Endodermal cell (in vitro differentiated cells): ENCODE measurements at regions not wholly inside any gene's neighbourhood (a gene's known extent, or its start where the extent isn't known, plus 50 kb on each side); places are given as distances from the start of the nearest gene placed in this dataset.

Source experiments
- DNase-seq: peaks from one replicate; pipeline ENCODE4 v3.0.0-alpha.2; 2017
- H3K27ac ChIP-seq: 2 replicates; pipeline ENCODE4 v1.5.1; 2013; ENCODE audit warnings: mild to moderate bottlenecking, low read depth, low read length, moderate library complexity
- H3K27me3 ChIP-seq: 2 replicates; pipeline ENCODE4 v1.6.1; 2013; ENCODE audit warnings: mild to moderate bottlenecking, low read length, moderate library complexity; ENCODE audit not compliant: insufficient read depth, control insufficient read depth, poor library complexity, severe bottlenecking
- H3K36me3 ChIP-seq: 2 replicates; pipeline ENCODE4 v1.7.0; 2013; ENCODE audit warnings: mild to moderate bottlenecking, low read length, moderate library complexity; ENCODE audit not compliant: control insufficient read depth, insufficient read depth
- H3K4me1 ChIP-seq: one replicate; pipeline ENCODE4 v1.7.0; 2013; ENCODE audit warnings: low read length; ENCODE audit not compliant: control insufficient read depth, insufficient read depth
- H3K4me3 ChIP-seq: 2 replicates; pipeline ENCODE4 v1.5.1; 2013; ENCODE audit warnings: mild to moderate bottlenecking, low read length, moderate library complexity
- H3K9ac ChIP-seq: 2 replicates; pipeline ENCODE4 v1.6.1; 2013; ENCODE audit warnings: mild to moderate bottlenecking, low read length, moderate library complexity; ENCODE audit not compliant: poor library complexity, severe bottlenecking; ENCODE audit errors: extremely low read depth
- H3K9me3 ChIP-seq: 2 replicates; pipeline ENCODE4 v1.6.1; 2013; ENCODE audit warnings: mild to moderate bottlenecking, low read length, moderate library complexity; ENCODE audit not compliant: control insufficient read depth
- H3K27ac Mint-ChIP-seq: 2 replicates; pipeline ENCODE4 v1.8.0; 2020; ENCODE audit warnings: mixed read lengths
- H3K27me3 Mint-ChIP-seq: 2 replicates; pipeline ENCODE4 v1.8.0; 2021; ENCODE audit warnings: mild to moderate bottlenecking, mixed read lengths; ENCODE audit not compliant: insufficient read depth
- H3K36me3 Mint-ChIP-seq: 2 replicates; pipeline ENCODE4 v1.8.0; 2020; ENCODE audit warnings: low read depth, mixed read lengths
- H3K4me1 Mint-ChIP-seq: 2 replicates; pipeline ENCODE4 v1.8.0; 2020; ENCODE audit warnings: mixed read lengths
- H3K4me3 Mint-ChIP-seq: 2 replicates; pipeline ENCODE4 v1.8.0; 2020; ENCODE audit warnings: mild to moderate bottlenecking, moderate library complexity, mixed read lengths
- H3K9me3 Mint-ChIP-seq: 2 replicates; pipeline ENCODE4 v1.8.0; 2020; ENCODE audit warnings: mild to moderate bottlenecking, mixed read lengths
- CTCF ChIP-seq: fragments of 200-600 bp; sonication (generic); conservative IDR thresholded peaks from 2 replicates; pipeline ENCODE4 v1.5.0; 2021; ENCODE audit warnings: antibody characterized with exemption, mild to moderate bottlenecking
- WGBS, 2 experiments: methylation state at CpG; one replicate each; pipeline versions ENCODE4 v1.1.5 to v1.1.7; 2013; ENCODE audit warnings: missing lambda C conversion rate in 2 of 2, mixed read lengths in 1 of 2; ENCODE audit not compliant: insufficient coverage in 1 of 2, insufficient read length in 1 of 2; 5-methylcytosine and 5-hydroxymethylcytosine counted together

- DNase-seq: no peak
- H3K4me3 ChIP-seq: no peak overlapping the region
- H3K27me3 ChIP-seq: no peaks in the 10 kb centered on the region
- H3K36me3 ChIP-seq: no peaks in the 10 kb centered on the region
- no peak overlapping the region for H3K27ac ChIP-seq
- no peaks in the 10 kb centered on the region for H3K36me3 Mint-ChIP-seq
- H3K27ac Mint-ChIP-seq: no peak overlapping the region
- H3K9ac ChIP-seq: no peak overlapping the region
- no peaks in the 10 kb centered on the region for H3K9me3 Mint-ChIP-seq
- no peak for TF ChIP-seq CTCF
- no peaks in the 10 kb centered on the region for H3K4me1 ChIP-seq
- no peaks in the 10 kb centered on the region for H3K4me1 Mint-ChIP-seq
- no peak overlapping the region for H3K4me3 Mint-ChIP-seq
- H3K27me3 Mint-ChIP-seq: no peaks in the 10 kb centered on the region
- no peaks in the 10 kb centered on the region for H3K9me3 ChIP-seq
Observed at GRCh38 chr1:188061881-188062280, 1233.1 kb downstream of the PLA2G4A start.

- Mint-ChIP-seq H3K27ac (no peak overlapping the region), H3K9me3 (no peaks in the 10 kb centered on the region), H3K4me3 (no peak overlapping the region), H3K36me3 (no peaks in the 10 kb centered on the region), H3K27me3 (no peaks in the 10 kb centered on the region), H3K4me1 (no peaks in the 10 kb centered on the region)
- WGBS, 2 experiments: 94 to 100% methylated on average over 1 of the region's 1 CpG
- H3K9me3 ChIP-seq: no peaks in the 10 kb centered on the region
- H3K36me3 ChIP-seq: no peaks in the 10 kb centered on the region
- H3K27ac ChIP-seq: no peak overlapping the region
- no peak for DNase-seq
- H3K4me1 ChIP-seq: no peaks in the 10 kb centered on the region
- TF ChIP-seq CTCF: no peak
- no peak overlapping the region for H3K4me3 ChIP-seq
- no peaks in the 10 kb centered on the region for H3K27me3 ChIP-seq
- no peak overlapping the region for H3K9ac ChIP-seq
Observed at GRCh38 chr1:188062456-188062855, 1233.7 kb downstream of the PLA2G4A start.

- Mint-ChIP-seq H3K4me3 (no peak overlapping the region), H3K27ac (no peak overlapping the region), H3K27me3 (no peaks in the 10 kb centered on the region), H3K36me3 (no peaks in the 10 kb centered on the region), H3K9me3 (peaks cover 8% of the 10 kb centered on the region), H3K4me1 (no peaks in the 10 kb centered on the region)
- Histone ChIP-seq H3K4me3 (no peak overlapping the region), H3K4me1 (no peaks in the 10 kb centered on the region), H3K36me3 (no peaks in the 10 kb centered on the region), H3K9me3 (peaks cover 5% of the 10 kb centered on the region), H3K27me3 (no peaks in the 10 kb centered on the region), H3K27ac (no peak overlapping the region), H3K9ac (no peak overlapping the region)
- WGBS, 2 experiments: 91% methylated on average over 1 of the region's 1 CpG; no CpG with 5 or more reads in 1 of the 2 experiments
- TF ChIP-seq CTCF: no peak
- no peak for DNase-seq
Observed at GRCh38 chr1:188065917-188066316, 1237.2 kb downstream of the PLA2G4A start.
